GM12865 (cell line): ENCODE measurements at regions not wholly inside any gene's neighbourhood (a gene's known extent, or its start where the extent isn't known, plus 50 kb on each side); places are given as distances from the start of the nearest gene placed in this dataset.

Experiments
- DNase-seq: peaks from one replicate; pipeline ENCODE4 v3.0.0; 2010; ENCODE audit warnings: low read depth
- H3K4me3 ChIP-seq: 2 replicates; pipeline ENCODE4 v1.5.1; 2011; ENCODE audit warnings: mild to moderate bottlenecking, low read depth, low read length, control low read depth
- TF ChIP-seq, protein P1 (sequence below): IDR thresholded peaks from 2 replicates; pipeline ENCODE4 v1.5.1; 2011; ENCODE audit warnings: low read length, control low read depth, low read depth, inconsistent platforms; ENCODE audit not compliant: insufficient read depth; ENCODE audit errors: missing control alignments

DNA sequence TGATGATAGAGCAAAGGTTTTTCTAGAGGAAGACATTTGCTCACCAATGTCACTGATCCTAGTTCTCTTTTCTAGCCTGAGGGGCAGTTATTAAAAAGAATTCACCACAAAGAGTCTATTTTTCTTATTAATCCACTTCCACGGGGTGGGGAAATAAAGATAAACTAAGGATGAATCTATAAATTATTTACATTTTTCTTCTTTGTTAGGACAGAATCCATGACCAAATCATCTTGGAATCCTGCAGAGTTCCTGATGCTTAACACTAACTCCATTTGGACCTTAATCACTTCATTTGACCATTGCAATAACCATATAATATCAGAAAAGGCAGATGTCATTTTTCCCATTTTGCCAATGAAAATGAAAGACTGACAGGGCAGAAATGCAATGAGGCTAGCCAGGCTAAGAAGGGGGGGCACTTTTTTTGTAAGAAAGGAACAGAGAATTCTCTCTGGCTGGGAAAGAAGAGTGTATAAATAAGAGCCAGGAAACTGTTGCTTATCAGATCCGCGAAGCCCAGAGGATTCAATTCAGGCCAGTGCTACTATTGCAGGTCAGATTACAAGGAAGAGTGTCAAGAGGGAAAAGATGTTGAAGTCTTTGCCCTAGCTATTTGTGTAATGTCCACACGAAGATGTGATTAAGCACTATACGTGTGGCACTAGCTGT is 433.2 kb downstream of the TNS3 start:
- TF ChIP-seq, protein P1, sequence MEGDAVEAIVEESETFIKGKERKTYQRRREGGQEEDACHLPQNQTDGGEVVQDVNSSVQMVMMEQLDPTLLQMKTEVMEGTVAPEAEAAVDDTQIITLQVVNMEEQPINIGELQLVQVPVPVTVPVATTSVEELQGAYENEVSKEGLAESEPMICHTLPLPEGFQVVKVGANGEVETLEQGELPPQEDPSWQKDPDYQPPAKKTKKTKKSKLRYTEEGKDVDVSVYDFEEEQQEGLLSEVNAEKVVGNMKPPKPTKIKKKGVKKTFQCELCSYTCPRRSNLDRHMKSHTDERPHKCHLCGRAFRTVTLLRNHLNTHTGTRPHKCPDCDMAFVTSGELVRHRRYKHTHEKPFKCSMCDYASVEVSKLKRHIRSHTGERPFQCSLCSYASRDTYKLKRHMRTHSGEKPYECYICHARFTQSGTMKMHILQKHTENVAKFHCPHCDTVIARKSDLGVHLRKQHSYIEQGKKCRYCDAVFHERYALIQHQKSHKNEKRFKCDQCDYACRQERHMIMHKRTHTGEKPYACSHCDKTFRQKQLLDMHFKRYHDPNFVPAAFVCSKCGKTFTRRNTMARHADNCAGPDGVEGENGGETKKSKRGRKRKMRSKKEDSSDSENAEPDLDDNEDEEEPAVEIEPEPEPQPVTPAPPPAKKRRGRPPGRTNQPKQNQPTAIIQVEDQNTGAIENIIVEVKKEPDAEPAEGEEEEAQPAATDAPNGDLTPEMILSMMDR = no peak
- no peak for DNase-seq
- no peak overlapping the region for H3K4me3 ChIP-seq

DNA sequence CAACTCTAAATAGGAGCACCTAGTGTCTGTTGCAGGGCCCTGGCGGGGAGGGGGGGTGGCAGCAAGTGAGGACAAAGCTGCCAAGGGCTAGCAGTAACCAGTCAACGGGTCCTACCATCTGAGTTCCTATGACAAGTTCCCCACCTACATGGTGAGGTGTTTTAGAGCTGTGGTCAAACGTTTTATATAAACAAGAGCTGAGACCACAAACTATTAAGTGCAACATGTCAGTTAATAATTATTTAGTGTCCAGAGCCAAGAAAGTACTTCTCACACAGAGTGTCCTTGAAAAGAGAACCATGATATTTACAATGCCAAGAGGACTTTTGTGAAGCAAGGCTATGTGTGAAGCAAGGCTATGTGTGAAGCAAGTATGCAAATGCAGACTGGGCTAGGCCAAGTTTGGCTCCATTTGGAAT is 434.7 kb downstream of the TNS3 start:
- no peak for DNase-seq
- TF ChIP-seq, protein P1 = no peak
- H3K4me3 ChIP-seq = no peak overlapping the region

DNA sequence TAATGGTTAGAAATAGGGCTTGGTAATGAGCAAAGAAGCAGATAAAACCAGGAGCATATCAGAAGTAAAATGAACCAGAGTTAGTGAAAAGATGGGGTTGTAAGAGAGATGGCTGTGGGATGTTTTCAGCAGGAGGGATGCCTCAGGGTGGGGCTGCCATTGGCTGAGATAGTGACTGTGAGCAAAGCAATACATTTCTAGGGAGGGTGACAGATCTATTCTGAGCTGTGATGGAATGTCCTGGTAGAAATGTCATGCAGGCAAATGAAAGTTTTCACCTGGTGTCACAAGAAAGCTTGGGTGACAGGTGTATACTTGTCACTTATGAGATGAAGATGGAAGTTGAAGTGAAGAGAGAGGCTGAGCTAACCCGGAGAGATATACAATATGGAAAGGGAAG is 435.9 kb downstream of the TNS3 start:
- TF ChIP-seq, protein P1 = no peak

DNA sequence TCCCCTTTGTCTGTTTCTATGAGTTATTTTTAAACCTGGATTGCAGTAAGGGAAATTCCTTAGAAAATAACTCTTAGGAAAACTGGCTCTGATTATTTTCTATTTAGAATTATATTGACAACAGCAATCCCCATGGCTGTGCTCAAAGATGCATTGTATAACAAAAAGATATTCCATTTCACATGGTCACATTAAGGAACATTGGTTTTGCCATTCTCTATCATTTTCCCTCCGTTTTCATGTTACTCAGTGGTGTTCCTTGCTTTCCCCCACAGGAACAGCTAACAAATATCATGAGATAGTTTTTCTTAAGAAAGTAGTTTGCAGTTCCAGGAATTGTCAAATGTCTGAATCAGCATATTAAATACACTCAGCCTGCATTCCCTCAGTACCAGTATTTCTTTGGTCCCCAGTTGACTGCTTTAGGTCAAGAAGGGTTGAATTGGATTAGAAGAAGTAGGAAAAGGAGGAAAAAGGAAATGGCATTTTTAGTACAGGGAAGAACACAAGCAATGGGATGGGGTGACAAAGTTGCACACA is 436.7 kb downstream of the TNS3 start:
- TF ChIP-seq, protein P1 = no peak
- no peak overlapping the region for H3K4me3 ChIP-seq
- no peak for DNase-seq

More for the DNA sequence above, 435.9 kb downstream of the TNS3 start:
- H3K4me3 ChIP-seq = no peak overlapping the region
- DNase-seq = no peak

DNA sequence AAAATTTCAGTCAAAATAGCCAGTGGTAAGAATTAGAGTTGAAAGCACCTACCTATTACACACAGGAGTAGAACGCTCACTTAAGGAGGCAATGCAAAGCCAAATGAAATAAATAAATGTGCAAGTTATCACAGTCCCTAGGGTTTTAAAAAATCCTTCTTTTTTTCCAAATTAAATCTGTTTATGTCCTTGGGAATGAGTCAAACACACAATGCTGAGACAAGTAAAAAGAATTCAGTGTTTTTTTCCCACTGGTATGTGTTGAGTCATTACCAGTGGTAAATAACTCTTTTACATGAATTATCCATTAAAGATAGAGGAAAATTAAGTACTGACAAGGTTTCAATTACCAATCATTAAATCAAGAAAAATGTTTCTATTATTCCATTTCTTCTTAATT is 438.6 kb downstream of the TNS3 start:
- no peak overlapping the region for H3K4me3 ChIP-seq
- no peak for DNase-seq
- TF ChIP-seq, protein P1 = no peak

DNA sequence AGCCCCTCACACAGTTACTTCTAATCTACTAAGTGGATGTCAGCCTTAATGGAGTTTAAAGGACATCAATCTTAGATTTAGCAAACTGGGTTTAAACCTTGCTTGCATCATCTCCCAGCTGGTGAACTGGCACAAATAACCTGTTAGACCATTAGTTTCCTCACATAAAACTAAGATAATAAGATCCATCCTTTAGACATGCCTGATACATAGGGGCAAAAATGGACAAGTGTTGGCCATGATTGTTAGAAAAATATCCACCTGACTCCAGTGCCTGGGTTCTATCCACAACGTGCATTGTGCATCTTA is 439.1 kb downstream of the TNS3 start:
- H3K4me3 ChIP-seq = no peak overlapping the region
- DNase-seq = no peak
- TF ChIP-seq, protein P1 = no peak

DNA sequence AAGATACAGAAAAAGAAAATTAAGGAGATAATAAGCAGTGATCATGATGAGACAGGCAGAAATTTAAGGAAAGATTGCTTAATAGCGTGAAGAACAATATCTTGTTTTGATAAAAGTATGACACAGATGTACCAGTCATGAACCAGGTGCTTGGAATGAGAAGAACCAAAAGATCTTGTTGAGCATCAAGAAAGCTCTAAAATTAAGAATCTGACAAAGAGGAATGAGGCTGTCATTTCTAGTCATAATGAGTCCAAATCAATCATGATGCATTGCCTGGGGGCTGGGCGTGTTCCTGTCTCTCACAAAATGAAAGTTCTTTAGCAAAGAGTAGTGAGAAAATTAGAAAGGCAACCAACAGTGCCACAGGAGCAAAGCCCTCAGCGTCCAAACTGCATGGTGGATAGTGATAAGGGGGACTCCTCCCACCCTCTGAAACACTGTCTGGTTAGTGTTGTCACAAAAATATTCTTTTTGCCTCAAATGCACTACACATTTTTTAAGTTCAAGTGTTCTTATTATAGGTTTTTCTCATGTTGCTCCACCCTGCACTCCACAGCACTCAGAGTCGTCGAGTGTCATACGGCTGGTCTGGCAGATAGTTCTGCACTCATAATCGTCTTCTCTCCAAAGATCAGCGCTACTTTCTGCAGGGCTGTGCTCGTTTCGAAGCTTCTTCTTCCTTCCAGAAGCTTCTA is 439.6 kb downstream of the TNS3 start:
- H3K4me3 ChIP-seq = no peak overlapping the region
- TF ChIP-seq, protein P1 = no peak
- DNase-seq = no peak
